HG03135 (cell line): ENCODE measurements at regions not wholly inside any gene's neighbourhood (a gene's known extent, or its start where the extent isn't known, plus 50 kb on each side); places are given as distances from the start of the nearest gene placed in this dataset.

Experiments used
- ATAC-seq: cut with Tn5 transposase; IDR thresholded peaks from one replicate; pipeline ENCODE4 v1.9.1; 2021; ENCODE audit warnings: mild to moderate bottlenecking, moderate library complexity; ENCODE audit not compliant: unreplicated experiment

DNA sequence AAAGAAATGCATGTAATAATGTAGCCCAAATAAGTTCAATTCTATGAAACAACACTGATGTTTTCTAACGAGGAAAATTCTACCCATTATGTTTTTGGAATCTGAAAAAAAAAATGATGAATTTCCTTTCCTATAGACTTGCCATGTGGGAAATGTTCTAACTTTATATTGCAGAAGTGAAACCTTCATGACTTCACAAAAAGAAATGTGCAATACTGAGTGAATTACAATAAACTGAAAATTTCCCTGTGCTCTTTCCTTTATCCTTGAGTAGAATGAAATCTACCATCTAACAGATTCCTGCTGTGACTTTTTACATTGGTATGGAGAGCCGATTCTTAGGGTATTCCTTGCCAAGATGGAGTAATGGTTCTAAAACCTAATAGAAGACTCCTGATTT is 1622.5 kb downstream of the MAT2B start:
- no peak for ATAC-seq

- ATAC-seq = no peak
These were observed 1625.2 kb downstream of the MAT2B start for GRCh38 chr5:165130656-165131055.

GRCh38 chr5:165134155-165134554 is 1628.7 kb downstream of the MAT2B start:
- no peak for ATAC-seq

GRCh38 chr5:165135565-165135964 is 1630.1 kb downstream of the MAT2B start:
- no peak for ATAC-seq

GRCh38 chr5:165137701-165138100 is 1632.3 kb downstream of the MAT2B start:
- no peak for ATAC-seq

DNA sequence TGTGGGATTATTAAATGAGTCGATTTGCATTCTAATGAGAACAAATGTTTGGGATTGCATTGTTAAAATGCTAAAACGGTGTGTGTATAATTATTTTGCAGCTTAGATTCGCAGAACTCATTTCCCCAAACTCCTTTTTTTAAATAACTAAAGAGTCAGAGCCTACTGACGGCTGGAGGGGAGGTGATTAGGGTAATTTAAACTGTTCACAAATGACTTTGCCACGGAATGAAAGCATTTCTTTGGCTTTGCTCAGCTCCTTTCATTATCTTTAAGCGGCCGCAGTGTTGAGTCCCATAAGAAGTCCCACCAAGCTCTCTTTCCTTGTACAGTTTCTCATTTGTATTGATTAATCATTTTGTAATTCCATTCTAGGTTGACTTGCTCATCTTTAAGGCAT is 1632.8 kb downstream of the MAT2B start:
- no peak for ATAC-seq

GRCh38 chr5:165139262-165139661 is 1633.8 kb downstream of the MAT2B start:
- no peak for ATAC-seq

- no peak for ATAC-seq
These were observed 1634.3 kb downstream of the MAT2B start for GRCh38 chr5:165139721-165140120.

GRCh38 chr5:165143741-165144140 is 1638.3 kb downstream of the MAT2B start:
- ATAC-seq = no peak

DNA sequence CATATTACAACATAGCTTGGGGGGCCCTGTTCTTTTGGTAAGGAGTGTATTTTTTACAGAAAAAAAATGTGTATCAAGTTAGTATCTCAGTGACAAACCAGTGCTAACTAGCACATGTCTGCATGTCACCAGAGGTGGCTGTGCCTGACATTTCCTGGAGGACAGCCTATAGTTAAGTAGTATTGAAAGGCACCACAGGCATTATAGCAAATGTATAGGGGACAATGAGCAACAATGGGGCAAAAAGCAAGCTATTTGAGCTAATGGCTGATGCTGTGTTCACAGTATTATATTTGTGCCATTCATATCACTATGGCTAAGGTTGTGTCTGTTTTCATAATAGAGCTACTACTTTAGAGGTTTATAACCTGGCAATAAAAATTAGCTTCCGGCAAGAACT is 1644.0 kb downstream of the MAT2B start:
- ATAC-seq = no peak

DNA sequence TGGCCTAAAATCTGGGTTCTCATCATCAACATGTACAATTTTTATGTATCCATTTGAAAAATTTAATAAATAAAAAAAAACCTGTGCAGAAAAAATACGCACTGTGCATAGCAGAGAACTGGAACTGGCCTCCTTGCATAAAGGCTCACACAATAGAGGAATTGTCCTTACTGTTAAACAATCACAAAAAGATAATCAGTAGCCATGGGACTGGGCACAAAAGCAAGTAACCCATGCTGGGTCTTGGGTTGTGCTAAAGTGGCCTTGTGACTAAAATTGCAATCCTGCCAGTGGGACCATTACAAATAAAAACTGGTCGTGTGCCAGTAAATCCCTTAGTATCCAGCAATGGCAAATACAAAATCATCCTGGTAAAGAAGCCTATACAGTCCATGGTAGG is 1646.6 kb downstream of the MAT2B start:
- no peak for ATAC-seq

DNA sequence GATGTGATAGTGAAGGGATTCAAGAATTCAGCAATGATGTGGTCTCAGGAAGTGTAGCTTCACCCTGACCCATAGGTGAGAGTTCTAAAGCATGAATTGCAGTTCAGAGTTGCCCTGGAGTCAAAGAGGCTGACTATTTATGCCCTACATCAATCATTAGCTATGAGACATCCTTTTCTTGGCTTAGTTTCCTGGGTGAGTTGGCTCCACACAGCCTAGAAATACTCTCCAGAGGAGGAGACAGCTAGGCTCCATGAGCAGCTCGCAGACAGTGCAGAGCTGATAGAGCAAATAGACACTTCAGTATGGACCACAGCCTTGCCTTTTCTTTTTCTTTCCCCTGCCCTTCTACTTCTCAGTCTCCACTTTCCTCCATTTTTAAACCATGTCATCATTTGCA is 1651.8 kb downstream of the MAT2B start:
- ATAC-seq = no peak

GRCh38 chr5:165161204-165161603 is 1655.8 kb downstream of the MAT2B start:
- ATAC-seq = no peak

- ATAC-seq = no peak
These were observed 1658.4 kb downstream of the MAT2B start for GRCh38 chr5:165163861-165164260.

- ATAC-seq = no peak
These were observed 1668.2 kb downstream of the MAT2B start for GRCh38 chr5:165173651-165174050.

- no peak for ATAC-seq
These were observed 1669.6 kb downstream of the MAT2B start for GRCh38 chr5:165175041-165175440.

GRCh38 chr5:165184183-165184582 is 1678.8 kb downstream of the MAT2B start:
- no peak for ATAC-seq

GRCh38 chr5:165185716-165186115 is 1680.3 kb downstream of the MAT2B start:
- no peak for ATAC-seq

DNA sequence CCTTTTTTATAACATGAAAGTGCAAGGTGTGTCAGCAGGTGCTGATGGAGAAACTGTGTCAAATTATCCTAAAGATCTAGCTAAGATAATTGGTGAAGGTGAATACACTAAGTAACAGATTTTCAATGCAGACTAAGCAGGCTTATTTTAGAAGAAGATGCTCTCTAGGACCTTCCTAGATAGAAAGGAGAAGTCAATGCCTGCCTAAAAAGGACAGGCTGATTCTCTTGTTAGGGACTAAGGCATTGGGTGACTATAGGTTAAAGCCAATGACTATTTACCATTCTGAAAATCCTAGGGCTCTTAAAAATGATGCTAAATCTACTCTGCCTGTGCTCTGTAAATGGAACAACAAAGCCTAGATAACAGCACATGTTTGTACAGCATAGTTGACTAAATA is 1682.4 kb downstream of the MAT2B start:
- no peak for ATAC-seq

GRCh38 chr5:165188556-165189175 is 1683.2 kb downstream of the MAT2B start:
- ATAC-seq = no peak

DNA sequence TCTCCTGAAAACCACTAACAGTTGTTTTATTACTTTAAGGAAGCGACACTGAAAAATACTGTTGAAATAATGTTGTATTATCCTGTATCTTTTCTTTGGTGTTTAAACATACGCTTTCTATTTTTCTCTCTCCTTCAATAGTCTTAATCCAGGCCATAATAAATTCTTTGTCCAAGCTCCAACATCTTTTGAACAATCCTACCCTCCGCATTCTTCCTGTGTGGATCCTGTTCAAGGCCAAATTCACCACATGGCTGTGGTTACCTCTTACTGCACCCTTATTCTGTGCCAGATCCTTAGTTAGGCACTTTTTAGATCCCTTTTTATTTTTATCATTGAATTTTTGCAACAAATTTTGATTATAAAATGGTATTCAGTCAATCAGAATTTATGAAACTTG is 1691.5 kb downstream of the MAT2B start:
- ATAC-seq = no peak

GRCh38 chr5:165201369-165201768 is 1696.0 kb downstream of the MAT2B start:
- ATAC-seq = no peak

DNA sequence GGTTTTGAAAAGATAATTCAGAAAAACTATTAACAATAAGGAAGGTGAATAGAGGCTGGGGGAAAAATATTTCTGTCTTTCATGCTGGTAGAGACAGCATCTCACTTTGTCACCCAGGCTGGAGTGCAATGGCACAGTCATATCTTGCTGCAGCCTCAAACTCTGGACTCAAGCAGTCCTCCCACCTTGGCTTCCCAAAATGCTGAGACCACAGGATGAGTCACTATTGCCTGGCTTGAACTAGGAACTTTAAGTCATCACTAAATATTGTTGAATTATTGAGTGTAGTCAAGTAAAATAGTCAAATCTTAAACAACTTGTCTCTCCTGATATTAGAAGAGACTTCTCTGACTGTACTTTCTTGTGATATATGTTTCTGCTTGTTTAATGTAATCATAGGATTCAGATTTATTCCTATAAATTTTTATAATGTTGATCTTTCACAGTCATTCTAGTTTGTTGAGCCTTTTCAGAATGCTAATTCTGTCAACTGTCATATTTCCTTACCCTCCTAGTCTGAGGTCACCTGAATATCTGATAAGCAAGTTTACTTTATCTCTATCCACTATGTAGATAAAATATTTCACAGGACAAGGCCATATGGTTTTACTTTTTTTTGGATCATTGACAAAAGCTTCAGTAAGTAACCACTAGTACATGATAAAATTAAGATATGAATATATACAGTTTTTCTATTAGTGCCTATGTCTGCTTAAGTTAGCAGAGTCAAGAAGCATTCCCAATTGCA is 1696.5 kb downstream of the MAT2B start:
- ATAC-seq = no peak
